ACHN (cell line): ENCODE measurements at regions not wholly inside any gene's neighbourhood (a gene's known extent, or its start where the extent isn't known, plus 50 kb on each side); places are given as distances from the start of the nearest gene placed in this dataset.

ENCODE experiments used
- DNase-seq: peaks from one replicate; pipeline ENCODE4 v3.0.0-alpha.2; 2015
- in situ Hi-C: cut with HindIII; loops from 2 replicates; pipeline ENCODE4 v1.10.0; 2017; ENCODE audit warnings: low sequenced_read_pairs, low pct_ligation_motif_present, low pct_unique_long_range_greater_than_20kb

- no peak for DNase-seq
- in situ Hi-C loops = no loop called here
Measured at GRCh38 chr5:43774881-43775399, 172.0 kb downstream of the NNT start.

- in situ Hi-C loops = no loop called here
- DNase-seq = peak; percentile 25
Measured at GRCh38 chr5:43773478-43773844, 170.5 kb downstream of the NNT start.

- in situ Hi-C loops = no loop called here
- DNase-seq = peak; percentile 6
Measured at GRCh38 chr5:43772764-43773477, 169.9 kb downstream of the NNT start.

- no peak for DNase-seq
Measured at GRCh38 chr5:43772458-43772763, 169.4 kb downstream of the NNT start.

GRCh38 chr5:43771611-43772031, 168.6 kb downstream of the NNT start:
- DNase-seq = no peak
- in situ Hi-C loops = no loop called here

More at GRCh38 chr5:43772458-43772763, 169.4 kb downstream of the NNT start:
- in situ Hi-C loops = no loop called here

GRCh38 chr5:43769571-43770355, 166.8 kb downstream of the NNT start:
- in situ Hi-C loops = no loop called here
- DNase-seq = no peak
